SIG-M5 treated with dmso at 0.1 percent for 504 hours (cell line): ENCODE measurements at regions not wholly inside any gene's neighbourhood (a gene's known extent, or its start where the extent isn't known, plus 50 kb on each side); places are given as distances from the start of the nearest gene placed in this dataset.
"Not testable (repeated sequence)": the region's sequence is repeated elsewhere in the genome, so short reads cannot be mapped to it uniquely, and the experiment has no call there.

Experiments used
- DNase-seq: peaks from one replicate; lab custom pipeline; 2025; ENCODE audit not compliant: unreplicated experiment; lab: John Stamatoyannopoulos, UW

DNA sequence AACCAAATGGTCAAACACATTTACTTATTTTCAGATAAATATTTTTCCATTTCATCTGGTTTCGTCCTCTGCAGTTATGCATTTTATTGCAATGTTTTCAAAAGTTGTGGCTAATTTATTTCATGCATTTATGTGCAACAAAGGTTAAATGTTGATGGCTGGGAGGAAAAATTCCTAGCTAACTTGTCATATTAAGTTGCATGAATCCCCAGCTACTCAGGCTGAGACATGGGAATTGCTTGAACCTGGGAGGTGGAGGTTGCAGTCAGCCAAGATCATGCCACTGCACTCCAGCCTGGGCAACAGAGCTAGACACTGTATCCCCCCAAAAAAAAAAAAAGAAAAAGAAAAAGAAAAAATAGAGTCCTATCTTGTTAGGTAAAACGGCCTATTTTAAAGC, 1862.4 kb upstream of the RAG2 start:
- no peak for DNase-seq

DNA sequence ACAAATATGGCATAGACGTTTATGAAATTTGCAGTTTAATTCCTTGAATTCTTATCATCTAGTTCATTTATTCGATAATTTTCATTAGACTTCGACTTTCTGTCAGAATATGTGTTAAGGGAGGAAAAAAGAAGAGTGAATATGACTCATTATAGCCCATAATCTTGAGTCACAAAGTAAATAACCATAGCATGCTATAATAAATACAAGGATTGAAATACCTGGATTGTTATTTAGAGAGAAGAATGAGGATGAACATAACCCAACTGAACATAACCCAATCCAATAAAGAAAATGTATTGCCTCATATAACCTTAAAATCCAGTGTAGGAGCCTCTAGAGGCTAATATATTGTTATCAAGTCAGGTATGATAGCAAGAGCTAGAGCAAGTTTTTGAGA, 1858.3 kb upstream of the RAG2 start:
- DNase-seq: no peak

DNA sequence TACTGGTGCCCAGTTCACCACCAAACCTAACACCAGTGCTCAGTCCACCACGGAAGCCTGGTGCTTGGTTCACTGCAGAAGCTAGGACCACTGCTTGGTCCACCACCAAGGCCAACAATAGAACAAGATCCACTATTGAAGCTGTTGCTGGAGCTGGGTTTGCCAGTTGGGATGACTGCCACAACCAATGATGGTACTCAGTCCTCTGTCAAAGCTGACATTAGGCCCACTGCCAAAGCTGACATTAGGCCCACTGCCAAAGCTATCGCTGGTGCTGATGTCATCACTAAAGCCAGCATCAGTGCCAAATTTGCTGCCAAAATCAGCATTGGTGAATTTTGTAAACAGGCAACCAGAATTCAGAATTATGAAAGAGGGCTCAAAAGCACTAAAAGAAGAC, 1850.2 kb upstream of the RAG2 start:
- DNase-seq: no peak

DNA sequence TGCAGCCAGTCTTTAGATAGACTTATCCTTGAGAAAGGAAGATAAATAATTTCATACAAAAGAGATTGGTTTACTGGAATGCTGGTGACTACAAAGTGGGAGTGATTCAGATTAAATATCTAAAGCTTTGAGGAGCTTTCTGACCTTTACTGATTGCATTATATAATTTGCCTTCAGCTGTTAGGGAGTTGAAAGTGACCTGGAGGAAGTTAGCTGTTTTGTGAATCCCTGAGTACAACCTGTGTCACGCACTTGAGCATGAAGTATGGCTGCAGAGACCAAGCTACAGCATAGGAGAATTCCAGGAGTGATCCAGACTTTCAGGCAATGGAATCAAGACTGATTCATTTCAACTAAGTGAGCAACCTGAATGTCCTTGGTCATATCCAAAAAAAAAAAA, 1848.3 kb upstream of the RAG2 start:
- no peak for DNase-seq

DNA sequence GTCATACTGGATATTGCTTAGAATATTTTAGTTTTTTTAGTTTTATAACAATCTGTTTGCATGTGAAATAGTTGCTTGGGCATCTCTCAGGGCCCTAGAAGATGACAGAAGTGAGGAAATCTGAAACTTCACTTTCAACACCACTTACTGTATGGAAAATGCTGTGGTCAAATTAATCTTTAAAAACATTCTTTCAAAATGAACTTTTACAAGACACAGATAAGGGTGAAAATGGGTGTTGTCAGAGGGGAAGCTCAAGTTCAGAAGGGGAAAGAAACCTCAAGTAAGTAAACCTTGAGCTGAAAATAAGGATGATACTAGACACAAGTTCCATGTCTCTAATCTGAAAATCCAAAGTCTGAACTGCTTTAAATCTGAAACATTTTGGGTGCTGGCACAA, 1840.1 kb upstream of the RAG2 start:
- no peak for DNase-seq

DNA sequence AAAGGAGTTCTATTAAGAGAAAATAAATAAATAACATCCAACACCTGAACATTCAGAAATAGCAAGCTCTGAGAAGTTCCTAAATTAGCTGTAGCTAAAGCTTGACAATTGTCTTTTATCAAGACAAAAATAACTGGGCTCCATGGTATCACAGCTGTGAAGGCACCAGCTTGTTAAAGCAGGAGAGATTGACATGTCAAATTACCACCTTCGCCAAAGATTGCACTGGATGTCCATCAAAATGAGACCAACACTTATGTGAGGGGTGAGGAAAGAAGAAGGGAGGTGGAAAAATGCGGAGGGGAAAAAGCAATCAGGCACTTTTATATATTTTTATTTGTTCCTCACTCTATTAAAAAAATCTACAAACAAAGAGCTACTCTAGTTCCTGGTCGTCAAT, 1827.5 kb upstream of the RAG2 start:
- no peak for DNase-seq

DNA sequence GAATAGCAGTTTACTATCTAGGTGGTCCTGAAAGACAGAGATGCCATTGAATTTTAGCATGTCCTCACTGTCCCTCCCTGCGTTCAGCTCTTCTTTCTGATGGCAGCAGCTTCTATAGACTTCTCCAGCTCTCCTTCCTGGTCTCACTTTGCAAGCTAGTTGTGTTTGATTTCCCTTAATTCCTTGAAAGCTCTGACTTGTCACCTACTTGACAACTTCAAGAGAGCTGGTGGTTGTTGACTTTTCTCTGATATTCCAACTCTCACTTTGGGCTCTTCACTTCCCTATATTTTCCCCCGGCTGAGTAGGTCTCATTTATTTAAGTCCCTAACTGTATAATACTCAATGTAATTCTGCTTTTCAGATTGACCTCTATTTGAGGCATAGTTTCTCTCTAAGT, 1825.0 kb upstream of the RAG2 start:
- no peak for DNase-seq

DNA sequence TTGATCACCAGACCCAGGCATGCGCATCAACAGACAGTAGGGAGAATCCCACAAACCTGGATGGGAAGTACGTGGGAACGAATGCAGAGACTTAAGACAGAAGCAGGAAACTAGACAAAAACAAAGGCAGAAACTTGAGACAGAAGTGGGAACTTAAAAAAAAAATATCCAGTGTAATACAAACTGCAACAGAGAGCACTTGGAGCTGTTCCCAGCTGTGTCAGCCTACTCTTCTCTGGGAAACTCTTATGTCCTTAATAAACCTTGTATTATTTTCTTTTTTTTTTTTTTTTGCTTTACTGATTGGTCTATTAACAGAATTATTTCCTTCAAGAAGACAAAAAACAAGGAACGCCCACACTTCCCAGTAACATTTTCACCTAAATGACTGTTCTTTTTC, 1818.1 kb upstream of the RAG2 start:
- DNase-seq: no peak

DNA sequence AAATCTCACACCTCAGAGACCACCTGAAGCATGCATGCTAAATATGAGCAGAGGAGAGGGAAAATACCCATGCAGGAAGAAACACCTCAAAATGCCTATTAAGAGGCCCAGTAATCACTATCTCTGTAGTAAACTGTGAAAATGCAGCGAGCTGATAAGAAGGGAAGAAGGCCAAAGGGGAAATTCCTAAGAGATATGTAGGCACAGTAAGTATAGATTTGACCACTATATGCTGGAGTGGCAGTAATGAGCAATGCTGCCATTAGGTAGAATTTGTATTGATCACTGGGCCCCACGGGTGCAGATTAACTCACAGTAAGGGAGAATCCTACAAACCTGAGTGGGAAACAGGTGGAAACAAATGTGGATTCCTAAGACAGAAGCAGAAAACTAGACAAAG, 1813.1 kb upstream of the RAG2 start:
- DNase-seq: no peak

DNA sequence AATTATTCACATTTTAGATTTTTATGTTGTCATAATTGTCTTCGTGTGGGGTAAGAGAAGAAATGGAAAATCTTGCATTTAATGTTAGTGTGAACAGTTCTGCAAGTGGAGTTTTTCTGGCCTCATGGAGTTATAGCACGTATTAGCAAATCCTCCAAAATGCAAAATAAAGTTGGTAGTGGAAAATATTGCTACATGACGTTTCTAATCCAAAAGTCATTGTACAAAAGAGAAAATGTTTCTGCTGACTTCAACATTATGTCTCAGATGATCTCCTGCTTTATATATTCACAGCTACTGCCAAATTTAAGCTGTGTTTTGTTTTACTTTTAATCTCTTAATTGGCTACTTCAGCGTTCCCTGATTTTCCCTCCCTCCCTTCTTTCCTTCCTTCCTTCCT, 1804.0 kb upstream of the RAG2 start:
- DNase-seq: no peak

DNA sequence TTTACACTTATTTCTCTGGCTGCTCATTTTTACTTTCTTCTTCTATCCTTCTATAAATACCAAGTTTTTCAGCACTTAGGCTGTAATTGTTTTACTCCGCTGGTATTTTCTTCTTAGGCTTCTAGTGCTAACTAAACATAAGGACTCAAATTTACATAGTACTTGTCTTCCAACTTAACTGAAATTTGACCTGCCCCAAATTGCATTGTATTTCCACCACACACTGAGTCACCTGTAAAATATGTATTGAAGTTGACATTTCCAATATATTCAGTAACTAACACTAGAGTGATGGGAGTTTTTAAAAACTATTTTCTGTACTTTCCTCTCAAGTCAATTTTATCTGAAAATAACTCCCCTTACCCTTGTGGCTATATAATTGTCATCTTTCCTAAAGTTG, 1794.1 kb upstream of the RAG2 start:
- DNase-seq: no peak

DNA sequence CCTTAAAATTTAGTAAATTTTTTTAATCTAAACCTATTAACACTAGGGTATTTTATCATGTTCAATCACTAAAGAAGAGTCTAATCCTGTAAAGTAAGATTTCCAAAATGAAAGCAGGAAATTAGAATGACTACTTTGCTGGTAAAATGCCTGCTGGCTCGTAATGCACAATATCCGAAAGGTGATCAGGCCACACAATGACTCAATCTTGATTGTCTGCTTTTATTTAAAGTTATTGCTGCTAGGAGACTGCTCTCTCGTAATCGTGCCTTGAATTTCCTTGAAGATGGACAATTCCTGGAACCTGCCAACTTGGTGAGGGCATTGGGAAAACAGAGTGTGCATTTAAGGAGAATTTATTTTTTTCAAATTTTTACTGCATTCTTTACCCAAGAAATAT, 1786.5 kb upstream of the RAG2 start:
- DNase-seq: no peak

DNA sequence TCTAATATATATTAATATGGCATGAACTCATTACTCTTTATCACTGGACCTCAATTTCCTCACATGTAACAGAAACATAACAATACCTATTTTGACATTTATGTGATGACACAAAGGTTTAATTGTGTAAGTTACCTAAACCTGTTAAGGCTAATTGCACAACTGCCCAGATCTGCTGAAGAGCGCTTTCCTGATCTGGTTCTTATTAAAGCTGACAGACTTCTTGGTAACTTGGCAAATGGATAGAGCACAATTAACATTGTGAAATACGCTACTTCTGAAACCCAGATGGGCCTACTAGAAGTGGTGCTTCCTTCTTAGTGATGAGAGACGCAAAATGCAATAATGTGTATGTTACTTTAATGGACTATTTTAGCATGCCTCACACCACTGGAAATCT, 1767.2 kb upstream of the RAG2 start:
- DNase-seq: no peak

DNA sequence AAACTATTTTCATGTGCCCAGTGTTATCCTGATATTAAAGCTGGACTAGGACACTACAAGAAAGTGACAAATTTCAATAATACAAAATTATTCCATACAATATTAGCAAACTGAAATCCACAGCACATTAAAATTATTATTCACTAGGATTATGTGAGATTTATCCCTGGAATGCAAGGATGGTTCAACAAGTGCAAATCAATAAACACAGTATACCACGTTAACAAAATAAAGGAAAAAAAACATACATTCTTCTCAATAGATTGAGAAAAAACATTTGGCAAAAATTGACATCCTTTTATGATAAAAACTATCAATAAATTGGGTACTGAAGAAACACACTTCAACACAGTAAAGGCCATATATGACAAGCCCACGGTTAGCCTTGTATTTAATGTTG, 1758.2 kb upstream of the RAG2 start:
- no peak for DNase-seq

DNA sequence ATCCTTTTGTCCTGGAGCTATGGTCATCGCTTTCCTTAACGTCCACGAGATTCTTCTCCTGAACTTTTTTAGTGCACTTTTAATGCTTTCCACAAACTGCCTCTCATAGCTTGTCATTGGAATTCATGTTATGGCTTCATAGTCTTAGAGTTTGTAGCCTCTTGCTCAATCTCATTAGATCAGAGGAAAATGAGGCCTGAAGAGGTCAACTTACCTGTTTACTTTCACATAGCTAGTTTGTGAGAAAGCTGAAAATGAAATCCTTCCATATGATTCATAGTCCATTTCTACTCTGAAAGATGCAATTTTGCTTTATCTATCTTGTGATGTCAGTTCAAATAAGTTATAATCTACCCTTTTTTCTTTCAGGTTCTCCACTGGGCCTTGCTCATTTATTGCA, 1747.2 kb upstream of the RAG2 start:
- DNase-seq: peak; percentile 0

DNA sequence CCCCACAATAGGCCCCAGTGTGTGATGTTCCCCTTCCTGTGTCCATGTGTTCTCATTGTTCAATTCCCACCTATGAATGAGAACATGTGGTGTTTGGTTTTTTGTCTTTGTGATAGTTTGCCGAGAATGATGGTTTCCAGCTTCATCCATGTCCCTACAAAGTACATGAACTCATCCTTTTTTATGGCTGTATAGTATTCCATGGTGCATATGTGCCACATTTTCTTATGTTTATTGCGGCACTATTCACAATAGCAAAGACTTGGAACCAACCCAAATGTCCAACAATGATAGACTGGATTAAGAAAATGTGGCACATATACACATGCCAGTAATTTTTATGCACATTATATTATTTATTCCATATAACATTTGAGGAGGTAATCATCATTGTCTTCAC, 1743.6 kb upstream of the RAG2 start:
- not testable (repeated sequence) for DNase-seq

DNA sequence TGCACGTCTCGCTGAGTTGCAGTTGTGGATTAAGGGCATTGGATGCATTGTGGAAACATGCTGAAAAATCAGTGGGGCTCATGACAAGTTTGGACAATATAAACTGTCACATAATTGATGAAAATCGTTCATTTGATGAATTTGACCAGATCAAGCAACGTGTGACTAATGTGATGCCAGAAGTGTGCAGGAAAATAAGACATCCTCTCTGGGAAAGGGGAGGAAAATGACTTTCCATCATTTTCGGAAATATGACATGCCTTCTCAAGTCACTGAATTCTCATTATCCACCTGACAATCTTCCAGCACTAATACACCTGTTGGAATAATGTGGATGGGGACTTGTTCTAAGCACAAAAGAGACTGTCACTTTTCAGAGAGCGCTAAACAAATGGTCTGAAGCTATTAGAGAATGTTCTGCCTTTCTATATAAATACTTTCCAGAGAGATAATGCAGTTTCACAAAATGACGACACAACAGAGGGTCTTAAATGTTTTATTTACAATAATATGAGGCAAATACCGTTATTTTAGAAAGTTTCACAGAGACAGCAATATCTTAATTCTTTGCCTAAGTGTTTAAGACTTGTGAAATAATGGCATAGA, 1741.9 kb upstream of the RAG2 start:
- no peak for DNase-seq

DNA sequence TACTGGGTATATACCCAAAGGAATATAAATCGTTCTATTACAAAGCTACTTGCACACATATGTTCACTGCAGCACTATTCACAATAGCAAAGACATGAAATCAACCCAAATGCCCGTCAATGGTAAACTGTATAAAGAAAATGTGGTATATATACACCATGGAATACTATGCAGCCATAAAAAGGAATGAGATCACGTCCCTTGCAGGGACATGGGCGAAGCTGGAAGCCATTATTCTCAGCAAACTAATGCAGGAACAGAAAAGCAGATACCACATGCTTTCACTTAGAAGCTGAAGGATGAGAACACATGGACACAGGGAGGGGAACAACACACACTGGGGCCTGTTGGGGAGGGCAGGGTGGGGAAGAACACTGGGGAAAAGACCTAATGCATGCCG, 1740.0 kb upstream of the RAG2 start:
- not testable (repeated sequence) for DNase-seq

DNA sequence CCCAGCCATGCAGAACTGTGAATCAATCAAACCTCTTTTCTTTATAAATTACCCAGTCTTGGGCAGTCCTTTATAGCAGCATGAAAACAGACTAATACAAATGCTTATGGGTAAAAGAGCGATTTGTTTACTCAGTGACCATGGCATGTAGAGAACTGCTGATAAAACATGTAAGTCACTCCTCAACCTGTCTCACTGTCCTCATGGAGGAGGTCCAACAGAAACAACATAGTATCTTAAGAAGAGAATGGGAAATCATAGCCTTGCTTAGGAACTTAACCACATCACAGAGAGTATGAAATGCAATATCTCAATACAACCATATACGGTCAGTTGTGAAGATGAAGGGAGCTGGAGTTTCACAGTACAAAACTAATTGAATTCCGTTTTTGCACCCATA, 1734.0 kb upstream of the RAG2 start:
- no peak for DNase-seq

DNA sequence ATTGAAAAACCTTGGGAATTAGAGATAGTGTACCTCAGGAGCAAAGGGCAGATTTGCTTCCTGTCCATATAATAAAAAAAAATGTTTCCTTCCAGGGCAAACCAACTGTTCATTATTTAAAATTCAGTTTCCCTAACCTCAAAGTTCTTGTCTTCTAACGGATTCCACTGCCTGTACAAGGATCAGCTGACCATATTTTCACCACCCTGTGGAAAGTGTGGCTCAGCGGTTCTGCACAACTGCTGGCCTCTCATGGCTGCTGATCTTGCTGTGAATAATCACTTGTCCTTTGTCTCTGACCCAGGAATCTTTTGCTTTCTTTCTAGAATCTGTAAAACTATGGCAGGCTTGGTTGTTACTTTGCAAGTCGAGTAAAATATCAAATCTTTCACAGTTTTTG, 1732.5 kb upstream of the RAG2 start:
- no peak for DNase-seq

DNA sequence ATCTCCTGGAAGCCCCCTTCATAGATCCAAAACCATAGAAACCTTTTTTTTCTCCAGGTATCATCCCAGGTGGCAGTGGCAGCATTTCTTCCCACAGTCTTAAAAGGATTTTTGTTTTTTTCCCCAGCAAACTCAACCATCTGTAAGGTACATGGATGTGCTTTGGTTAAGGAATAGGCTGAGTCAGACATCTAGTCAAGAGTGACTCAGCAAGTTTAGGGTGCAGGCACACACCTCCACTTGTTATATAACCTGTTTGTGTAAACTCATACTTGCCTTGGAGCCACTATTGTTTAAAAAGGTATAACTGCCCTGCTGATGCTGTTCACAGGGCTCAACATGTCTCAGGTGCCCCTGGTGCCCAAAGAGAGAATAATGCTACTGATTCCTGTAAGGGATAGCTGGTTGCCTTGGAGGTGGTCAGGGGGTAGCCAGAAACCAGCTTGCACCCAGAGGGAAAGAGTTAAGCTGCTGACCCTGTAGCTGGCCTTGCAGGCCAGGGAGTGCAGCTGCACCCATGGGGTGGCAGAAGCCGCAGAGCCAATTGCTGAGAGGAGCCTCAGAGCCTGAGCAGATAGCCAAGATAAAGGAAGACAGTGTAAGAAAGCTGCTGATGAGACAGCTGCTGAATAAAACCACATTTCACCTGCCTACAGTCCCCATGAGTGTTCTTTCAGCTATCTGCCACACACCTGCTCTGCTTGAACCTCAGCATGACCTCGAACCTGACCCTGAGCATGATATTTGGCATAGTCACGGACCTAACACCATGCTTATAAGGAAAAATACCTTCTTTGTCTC, 1726.1 kb upstream of the RAG2 start:
- no peak for DNase-seq

DNA sequence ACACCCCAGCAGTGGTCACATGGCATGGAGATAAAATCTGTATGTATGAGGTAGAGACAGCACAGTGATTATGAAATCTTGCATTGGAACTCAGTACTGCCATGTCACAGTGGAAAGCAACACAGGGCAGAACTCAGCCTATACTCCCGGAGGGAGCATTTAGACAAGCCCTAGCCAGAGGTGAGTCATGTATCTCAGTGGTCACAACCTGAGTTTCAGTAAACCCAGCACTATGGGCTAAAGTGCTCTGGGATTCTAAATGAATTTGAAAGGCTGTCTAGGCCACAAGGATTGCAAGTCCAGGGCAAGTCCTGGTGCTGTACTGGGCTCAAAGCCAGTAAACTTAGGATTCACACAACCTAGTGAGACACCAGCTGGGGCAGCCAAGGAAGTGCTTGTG, 1717.1 kb upstream of the RAG2 start:
- no peak for DNase-seq

DNA sequence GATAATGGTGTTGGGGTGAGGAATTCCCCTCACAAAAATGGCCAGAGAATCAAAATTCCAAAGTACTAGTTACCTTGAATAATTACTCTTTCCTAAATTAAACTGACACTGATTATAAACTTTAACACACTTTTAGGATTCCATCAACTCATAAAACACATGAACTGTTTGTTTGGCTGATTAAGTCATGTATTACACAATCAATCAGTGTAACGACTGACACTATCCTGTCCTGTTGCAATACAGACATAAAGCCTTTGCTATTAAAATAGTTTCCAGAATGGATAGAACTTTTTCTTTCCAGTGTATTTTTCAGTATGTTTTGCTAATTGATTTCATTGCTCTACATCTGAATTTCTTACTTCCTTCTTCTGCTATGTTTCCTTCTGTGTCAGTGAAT, 1709.4 kb upstream of the RAG2 start:
- DNase-seq: no peak
